Right ventricle myocardium superior (tissue), 1 donor: ENCODE measurements at regions not wholly inside any gene's neighbourhood (a gene's known extent, or its start where the extent isn't known, plus 50 kb on each side); places are given as distances from the start of the nearest gene placed in this dataset.

Experiments used
- ATAC-seq: fragments of 200-7000 bp; cut with Tn5 transposase; one replicate; pipeline ENCODE4 v1.9.1; 2020; ENCODE audit warnings: mild to moderate bottlenecking; ENCODE audit not compliant: poor library complexity
- DNase-seq: peaks from one replicate; pipeline ENCODE4 v3.0.0-alpha.2; 2020
- intact Hi-C: fragments of 100-400 bp; cut with DNase I; formaldehyde crosslinking; loops from one replicate; pipeline ENCODE4 v1.11.2; 2022
- donor health status: DM: no; HTN: yes; CAD: no; lungs with severe emphysema.

DNA sequence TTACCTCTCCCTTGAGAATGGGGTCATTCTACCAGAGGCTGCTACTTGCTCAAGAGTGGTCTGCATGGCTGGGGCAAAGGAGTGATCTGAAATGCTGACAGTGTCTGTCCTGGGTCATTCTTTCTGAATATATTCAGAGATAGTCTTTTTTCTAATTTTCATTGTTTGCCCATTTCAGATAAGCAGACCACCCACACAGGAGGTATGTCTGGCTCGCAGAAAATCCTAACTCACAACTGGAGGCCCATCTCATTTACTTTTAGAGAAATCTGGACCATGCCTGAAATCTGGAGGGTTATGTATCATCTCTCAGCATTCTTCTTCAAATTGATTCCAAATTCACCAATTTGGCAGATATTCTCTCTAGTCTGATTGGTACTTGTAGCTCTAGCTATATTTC is 227.6 kb downstream of the SEC61B start:
- DNase-seq (no peak), ATAC-seq (no peak)
- intact Hi-C loops = no loop called here

DNA sequence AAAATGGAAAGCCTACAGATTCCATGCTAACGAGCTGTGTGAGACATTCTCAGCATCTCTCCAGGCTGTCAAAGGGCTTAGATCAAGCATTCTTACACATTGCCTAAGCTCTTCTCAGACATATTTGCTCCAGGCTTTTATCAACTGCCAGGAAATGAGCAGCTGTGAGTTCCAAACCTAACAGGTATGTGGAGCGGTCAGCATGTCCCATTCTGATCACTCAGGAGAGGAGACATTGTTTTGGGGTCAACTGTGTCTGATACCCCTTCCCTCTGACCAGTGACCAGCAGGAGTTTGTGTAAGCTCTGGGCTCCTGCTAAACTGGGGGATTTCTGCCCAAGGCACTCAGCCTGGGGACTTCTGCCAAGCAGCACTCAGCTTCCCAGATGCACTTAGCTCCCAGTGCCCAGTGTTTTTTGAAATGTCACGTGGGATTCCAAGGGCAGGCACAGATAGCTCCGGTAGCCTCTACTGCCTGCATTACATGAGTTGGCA is 229.1 kb downstream of the SEC61B start:
- DNase-seq (peak; percentile 43), ATAC-seq (peak; percentile 98)
- intact Hi-C loops = no loop called here

DNA sequence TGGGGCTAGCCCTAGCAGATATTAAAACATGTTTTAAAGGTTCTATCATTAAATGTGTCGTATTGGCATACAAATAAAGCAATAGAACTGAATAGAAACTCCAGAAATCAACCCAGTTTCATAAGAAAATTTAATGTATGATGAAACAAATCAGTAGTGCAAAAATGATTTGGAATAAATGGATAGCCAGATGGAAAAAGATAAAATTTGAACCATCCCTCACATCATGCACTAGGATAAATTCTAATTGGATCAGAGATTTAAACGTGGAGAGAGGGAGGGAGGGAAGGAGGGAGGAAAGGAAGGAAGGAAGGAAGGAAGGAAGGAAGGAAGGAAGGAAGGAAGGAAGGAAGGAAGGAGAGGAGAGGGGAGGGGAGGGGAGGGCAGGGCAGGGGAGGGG is 235.3 kb downstream of the SEC61B start:
- no peak for ATAC-seq

DNA sequence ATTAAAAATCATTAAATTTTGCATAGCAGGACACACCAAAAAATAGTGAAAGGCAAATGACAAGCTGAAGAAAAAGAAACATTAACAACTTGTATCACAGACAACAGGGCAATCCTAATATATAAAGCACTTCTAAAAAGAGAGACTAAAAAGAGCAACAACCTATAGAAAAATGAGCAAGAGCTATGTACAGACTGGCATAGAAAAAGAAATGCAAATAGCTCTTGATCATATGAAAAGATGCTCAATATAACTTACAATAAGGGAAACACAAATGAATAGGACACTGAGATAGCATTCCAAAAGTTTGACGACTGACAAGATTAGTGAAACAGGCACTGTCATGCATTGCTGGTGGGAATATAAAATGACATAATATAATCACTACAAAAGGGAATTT is 235.9 kb downstream of the SEC61B start:
- DNase-seq (no peak), ATAC-seq (no peak)
- intact Hi-C loops = no loop called here

More for the DNA sequence above, 235.3 kb downstream of the SEC61B start:
- DNase-seq = no peak
- intact Hi-C loops = no loop called here

DNA sequence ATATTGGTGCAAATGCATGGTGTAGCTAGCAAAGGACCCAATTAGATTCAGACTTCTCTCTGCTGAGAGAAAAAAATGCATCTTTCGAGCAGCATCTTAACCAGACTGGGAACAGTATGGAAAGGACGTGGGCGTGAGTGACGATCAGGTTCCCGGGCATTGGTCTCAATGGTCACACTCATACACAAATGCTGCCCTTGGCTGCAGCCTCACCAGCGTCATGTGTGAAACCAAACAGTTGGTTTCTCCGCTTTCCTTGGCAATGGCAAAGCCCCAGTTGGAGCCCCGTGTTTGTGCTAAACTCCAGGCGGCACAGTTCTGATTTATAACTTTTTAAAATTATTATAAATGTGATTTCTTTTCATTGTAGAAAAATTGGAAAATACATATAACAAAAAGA is 237.8 kb downstream of the SEC61B start:
- intact Hi-C loops = no loop called here
- ATAC-seq (no peak), DNase-seq (no peak)

DNA sequence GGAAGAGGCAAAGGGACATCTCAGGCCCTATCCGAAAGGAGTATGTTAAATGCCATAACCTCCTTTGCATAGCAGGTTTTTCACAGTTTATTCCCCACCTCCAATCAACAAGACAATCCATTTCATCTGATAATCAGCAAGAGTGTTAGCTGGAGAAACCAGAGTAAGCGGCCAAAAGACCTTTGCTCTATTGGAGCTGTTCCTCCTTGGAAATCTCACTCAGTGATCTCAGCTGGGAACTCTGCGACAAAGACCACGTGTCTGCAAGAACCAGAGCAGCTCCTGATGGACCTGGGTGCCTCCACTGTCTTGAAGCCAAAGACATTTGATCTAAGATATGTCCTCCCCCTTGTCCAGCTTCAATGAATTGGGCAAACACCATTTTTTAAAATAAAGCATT is 241.0 kb downstream of the SEC61B start:
- no peak for ATAC-seq
- intact Hi-C loops = no loop called here
- no peak for DNase-seq

DNA sequence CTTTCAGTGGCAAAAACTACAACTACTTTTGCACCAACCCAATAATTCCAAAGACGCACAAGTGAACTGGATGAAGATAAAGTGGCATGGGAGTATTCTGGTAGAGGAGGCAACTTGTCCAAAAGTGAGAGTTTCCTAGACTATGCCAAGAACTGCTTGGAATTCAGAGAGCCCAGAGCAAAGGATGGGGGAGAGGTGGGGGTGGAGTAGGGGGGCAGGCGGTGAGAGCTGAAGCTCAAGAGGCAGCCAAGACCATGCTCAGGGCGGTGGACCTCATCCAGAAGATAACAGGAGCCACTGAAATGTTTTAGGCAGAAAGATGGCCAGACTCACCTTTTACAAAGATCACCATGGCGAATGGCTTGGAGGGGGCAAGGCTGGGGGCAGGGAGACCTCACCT is 242.5 kb downstream of the SEC61B start:
- intact Hi-C loops = no loop called here
- DNase-seq = no peak
- ATAC-seq = no peak

DNA sequence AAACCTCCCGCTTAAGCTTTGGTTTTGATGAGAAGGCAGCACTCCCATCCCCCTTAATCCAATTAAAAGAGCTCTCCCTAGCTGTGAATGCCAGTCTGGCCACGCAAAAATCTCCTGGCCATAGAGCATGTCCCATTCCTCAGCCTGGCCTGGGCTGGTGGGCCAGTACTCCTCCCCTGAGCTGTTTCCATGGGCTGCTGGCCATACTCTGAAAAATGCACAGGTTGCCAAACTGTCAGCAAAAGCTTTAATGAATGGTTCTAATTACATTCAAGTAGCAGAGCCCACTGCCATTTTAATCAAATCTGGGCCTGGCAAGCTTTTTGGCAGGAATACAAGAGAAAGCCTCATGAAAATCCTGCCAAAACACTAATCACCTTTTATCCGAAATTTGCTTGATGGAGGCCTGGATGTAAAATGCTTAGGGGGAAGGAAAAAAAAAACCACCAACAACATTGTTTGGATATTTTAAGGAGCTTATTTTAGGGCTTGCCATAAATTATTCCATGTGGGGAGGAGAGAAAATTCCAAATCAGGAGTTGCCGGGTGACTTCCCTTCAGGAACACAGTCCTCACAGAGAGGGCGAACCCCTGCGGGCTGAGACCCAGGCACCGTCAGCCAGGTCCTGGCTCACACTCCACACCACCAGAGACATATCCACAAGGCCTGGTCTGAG is 243.3 kb downstream of the SEC61B start:
- intact Hi-C loops = no loop called here
- no peak for DNase-seq
- ATAC-seq = peak; percentile 29

DNA sequence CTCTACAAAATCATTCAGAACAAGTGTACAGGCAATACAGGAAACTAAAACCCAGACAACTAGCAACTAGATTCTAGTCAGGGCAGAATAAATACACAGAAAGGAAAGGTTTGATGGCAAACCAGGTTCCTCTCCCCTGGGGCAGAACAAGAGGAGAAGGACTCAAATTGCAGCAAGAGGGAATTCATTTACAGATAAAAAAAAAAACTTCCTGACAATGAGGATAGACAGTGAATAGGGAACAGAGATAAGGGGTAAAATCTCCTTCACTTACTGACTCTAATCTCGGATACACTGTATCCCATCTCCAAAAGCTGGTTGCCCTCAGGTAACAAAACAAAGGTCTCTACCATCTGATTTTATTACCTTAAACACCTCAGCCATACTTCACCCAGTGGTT is 244.0 kb downstream of the SEC61B start:
- DNase-seq (no peak), ATAC-seq (no peak)
- intact Hi-C loops = no loop called here

DNA sequence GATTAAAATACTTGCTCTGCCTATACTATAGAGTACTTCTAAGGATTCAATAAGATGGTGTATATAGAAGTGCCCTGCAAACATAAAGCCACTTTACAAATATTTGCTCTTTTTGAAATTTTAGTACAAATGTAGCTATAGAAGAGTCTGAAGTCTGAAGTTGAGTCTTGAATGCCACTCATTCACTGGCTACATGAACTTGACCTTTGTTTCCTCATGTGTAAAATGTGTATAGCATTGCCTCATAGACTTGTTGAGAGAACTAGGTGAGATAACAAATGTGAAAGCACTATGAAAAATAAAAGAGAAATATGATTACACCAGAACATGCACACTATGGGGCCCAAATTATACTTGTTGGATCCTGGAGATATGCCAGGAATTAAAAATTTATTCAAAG is 244.7 kb downstream of the SEC61B start:
- intact Hi-C loops = no loop called here
- DNase-seq = no peak
- no peak for ATAC-seq

DNA sequence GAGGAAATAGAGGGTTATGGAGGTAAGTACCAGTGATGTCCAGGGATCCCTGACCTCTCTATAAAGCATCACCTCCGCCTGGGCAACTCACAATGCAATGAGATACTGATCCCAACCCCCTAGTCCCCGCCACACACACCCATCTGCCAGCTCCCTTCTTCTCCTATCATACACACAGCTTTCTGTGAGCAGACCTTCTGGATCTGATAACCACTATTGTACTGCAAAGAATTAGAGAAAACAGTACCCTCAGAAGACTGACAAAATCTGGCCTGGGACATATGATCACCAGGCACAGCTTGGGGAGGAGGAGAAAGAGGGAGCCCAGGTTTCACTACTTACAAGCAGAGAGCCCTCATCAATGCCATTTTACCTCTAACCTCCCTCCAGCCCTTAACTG is 249.0 kb downstream of the SEC61B start:
- intact Hi-C loops = no loop called here
- ATAC-seq (no peak), DNase-seq (no peak)

DNA sequence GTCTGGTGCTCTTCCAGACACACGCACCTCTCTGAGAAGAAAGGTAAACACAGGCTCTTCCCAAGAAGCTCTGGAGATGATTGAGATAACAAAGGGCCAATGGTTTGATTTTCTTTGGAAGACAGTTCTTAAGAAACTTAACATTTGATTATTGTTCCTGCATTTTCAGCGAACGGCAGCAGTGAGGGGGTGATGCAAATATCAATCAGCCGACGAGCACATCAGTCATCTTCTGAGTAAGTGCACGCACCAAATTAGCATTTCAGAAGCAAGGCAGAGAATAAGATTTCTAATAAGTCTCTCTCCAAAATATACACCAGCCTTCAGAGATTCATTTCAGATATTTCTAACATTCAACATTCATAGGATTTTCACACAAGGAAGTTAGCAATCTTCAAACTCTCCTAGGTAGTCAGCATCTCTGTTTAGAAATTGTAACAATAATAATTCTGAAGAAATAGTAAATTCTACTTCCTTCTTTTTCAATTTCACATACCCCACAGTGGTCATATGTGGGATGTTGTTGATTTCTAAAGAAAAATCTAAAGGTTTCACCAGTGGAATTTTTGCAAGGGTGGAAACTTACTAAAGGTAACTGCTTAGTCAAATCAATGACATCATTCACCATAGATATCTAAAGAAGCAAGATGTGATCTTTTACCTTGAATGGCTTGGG is 250.3 kb downstream of the SEC61B start:
- DNase-seq (no peak), ATAC-seq (no peak)
- intact Hi-C loops = no loop called here

DNA sequence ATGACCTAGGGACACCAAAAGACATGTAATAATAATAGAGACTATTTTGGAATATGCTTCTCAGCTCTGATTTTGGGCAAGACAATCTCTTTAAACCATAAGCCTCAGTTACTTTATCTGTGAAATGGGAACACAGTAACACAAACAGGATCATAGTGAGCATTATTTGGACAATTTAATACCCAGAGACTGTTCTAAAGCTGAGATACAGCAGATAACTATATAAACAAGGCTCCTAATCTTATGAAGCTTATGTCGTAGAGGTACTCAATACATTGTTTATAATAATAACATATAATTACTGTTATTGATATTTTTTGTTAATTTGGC is 250.8 kb downstream of the SEC61B start:
- DNase-seq (no peak), ATAC-seq (no peak)
- intact Hi-C loops = no loop called here

DNA sequence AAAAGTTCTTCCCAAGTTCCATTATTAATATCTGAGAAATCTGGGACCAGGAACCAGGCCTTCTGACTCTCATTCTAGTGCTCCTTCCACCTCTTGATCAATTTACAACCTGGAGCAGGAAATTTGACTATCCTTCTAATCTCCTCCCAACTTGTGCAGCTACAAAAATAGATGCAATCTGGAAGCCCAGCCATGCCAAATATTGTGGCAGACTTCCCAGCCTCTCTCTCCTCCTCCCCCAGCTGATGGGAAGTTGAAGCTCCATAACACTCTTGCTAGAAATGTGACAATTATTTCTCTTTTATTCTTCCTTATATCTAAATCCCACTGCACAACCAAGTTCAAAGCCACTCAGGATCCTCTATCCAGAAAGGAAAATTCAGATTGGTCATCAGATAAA is 252.1 kb downstream of the SEC61B start:
- DNase-seq (no peak), ATAC-seq (peak; percentile 67)
- intact Hi-C loops = no loop called here

DNA sequence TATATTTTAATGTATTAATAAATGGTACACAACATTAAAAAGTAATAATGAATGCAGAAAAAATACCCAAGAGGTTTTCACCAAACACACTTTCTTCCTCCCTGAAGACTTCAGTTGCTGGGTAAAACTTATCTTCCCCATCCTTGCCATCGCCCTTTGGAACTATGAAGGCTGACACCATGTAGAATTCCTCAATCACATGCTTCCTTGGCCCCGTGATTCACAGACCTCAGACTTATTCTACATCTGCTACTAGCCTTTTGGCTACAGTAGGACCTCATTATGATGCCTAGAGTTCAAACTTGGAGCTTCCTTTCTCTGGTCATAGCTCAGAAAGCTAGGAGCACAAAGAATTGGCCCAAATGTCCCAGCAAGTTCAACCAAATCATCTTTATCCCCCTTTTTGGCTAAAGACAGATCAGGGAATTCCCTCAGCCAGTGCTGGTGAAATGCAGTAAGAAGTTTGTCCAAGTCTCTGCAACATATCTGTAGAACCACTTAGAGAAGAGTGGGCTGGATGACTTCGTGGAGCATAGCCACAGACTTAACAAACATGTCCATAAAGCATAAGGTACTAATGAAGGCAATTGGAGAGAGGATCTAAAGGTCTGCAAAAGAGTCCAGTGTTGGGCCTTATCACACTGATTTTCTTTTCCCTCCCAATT is 253.5 kb downstream of the SEC61B start:
- intact Hi-C loops = no loop called here
- DNase-seq (no peak), ATAC-seq (no peak)

DNA sequence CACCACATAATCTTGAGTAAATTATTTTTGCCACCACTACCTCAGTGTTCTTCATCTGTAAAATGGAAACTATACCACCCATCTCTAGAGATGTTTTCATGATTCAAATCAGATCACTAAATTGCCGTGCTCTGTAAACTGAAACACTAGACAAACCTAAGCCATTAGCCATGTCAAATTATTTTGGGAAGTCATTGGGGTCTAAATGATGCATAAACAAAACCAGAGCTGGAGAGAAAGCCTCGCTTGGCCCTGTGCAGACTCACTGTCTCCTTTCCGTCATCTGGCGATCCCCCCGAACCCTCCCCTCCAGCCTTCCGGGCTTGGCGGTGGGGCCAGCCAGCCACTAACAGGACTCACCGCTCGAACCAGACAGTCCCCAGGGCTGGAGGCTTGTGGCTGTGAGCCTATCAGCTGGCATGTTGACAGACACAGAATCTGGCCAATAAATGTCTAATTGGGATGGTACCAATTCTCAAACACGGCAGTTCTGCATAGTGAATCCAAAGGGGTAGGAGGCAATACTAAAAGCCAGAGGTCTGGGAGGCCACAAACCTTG is 256.5 kb downstream of the SEC61B start:
- intact Hi-C loops = no loop called here
- ATAC-seq = peak; percentile 91

DNA sequence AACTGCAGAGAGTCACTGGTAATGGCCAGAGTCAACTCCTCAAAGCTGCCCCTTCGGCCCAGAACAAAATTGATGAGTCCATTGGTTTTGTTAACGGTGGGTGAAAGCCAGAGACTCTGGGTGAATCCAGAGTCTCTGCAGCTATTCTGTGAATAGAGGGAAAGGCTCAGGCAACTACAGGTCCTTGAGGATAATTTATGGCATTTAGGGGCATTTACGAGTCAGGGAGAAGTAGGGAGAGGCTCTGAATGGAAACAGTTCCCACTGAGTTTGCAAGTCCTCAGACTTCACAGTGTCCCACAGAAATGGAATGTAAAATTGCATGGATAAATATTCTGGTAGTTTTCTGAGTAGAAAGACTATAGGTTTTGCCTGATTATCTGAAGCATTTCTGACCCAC is 257.8 kb downstream of the SEC61B start:
- intact Hi-C loops = no loop called here
- no peak for ATAC-seq

More for the DNA sequence above, 256.5 kb downstream of the SEC61B start:
- peak; percentile 60 for DNase-seq

DNA sequence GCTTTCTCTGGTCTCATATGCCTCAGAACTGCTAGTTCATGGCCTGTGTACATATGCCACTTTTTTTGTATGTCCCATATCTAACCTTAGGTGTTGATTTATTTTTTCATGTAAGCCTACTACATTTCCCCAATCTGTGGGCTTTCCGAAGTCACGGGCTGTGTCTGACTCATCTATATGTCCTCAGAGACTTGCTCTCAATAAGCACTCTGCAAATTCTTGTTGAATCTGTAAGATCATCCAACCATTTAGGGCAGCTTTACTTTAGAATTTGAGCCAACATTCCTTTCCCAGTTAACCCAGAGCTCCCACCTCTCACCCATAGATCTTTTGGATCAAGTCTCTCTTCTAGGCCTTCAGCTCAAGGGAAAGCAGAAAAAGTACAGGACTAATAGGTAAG is 263.4 kb downstream of the SEC61B start:
- DNase-seq = no peak
- no peak for ATAC-seq
- intact Hi-C loops = no loop called here

More for the DNA sequence above, 257.8 kb downstream of the SEC61B start:
- no peak for DNase-seq

DNA sequence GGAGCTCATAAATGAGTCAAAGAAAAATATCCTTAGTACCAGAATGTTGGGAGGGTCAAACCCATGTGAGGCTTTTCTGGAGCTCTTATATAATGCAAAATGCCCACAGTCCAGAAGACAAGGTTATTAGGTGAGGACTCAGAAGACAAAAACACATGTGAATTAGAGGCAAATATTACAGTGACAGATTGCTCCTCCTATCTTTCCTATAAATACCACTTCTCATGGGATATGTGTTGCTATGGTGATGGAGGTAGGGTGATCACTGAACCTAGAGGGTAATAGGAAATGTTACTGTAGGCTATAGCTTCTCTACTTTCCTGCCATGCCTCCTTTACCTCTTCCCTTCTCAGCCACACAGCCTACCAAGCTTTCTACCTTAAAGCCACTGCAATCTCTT is 264.6 kb downstream of the SEC61B start:
- intact Hi-C loops = no loop called here
- DNase-seq = no peak
- ATAC-seq = no peak
